GM21576 (cell line): ENCODE measurements at regions not wholly inside any gene's neighbourhood (a gene's known extent, or its start where the extent isn't known, plus 50 kb on each side); places are given as distances from the start of the nearest gene placed in this dataset.

Experiments used
- ATAC-seq: cut with Tn5 transposase; IDR thresholded peaks from one replicate; pipeline ENCODE4 v1.9.1; 2021; ENCODE audit warnings: mild to moderate bottlenecking, moderate library complexity; ENCODE audit not compliant: unreplicated experiment

- no peak for ATAC-seq
Measured at GRCh38 chr3:161794551-161794950, 297.9 kb downstream of the OTOL1 start.

GRCh38 chr3:161796312-161796711 lies 299.7 kb downstream of the OTOL1 start:
- ATAC-seq, result no peak

GRCh38 chr3:161796780-161797179 lies 300.2 kb downstream of the OTOL1 start:
- ATAC-seq, result no peak

GRCh38 chr3:161798016-161798415 lies 301.4 kb downstream of the OTOL1 start:
- no peak for ATAC-seq

GRCh38 chr3:161800985-161801559 lies 304.5 kb downstream of the OTOL1 start:
- ATAC-seq, result no peak

GRCh38 chr3:161818106-161818505 lies 321.5 kb downstream of the OTOL1 start:
- ATAC-seq, result no peak

GRCh38 chr3:161821591-161821990 lies 325.0 kb downstream of the OTOL1 start:
- ATAC-seq, result no peak

- no peak for ATAC-seq
Measured at GRCh38 chr3:161822291-161822690, 325.7 kb downstream of the OTOL1 start.

GRCh38 chr3:161823910-161824309 lies 327.3 kb downstream of the OTOL1 start:
- no peak for ATAC-seq

GRCh38 chr3:161838021-161838420 lies 341.4 kb downstream of the OTOL1 start:
- no peak for ATAC-seq

GRCh38 chr3:161848376-161848775 lies 351.8 kb downstream of the OTOL1 start:
- no peak for ATAC-seq

GRCh38 chr3:161851941-161852566 lies 355.4 kb downstream of the OTOL1 start:
- peak; percentile 89 for ATAC-seq

GRCh38 chr3:161852744-161853143 lies 356.1 kb downstream of the OTOL1 start:
- ATAC-seq, result no peak

GRCh38 chr3:161854232-161854771 lies 357.7 kb downstream of the OTOL1 start:
- ATAC-seq, result peak; percentile 65

- ATAC-seq, result no peak
Measured at GRCh38 chr3:161859057-161859456, 362.4 kb downstream of the OTOL1 start.

- ATAC-seq, result no peak
Measured at GRCh38 chr3:161859865-161860450, 363.4 kb downstream of the OTOL1 start.

GRCh38 chr3:161863775-161864174 lies 367.2 kb downstream of the OTOL1 start:
- ATAC-seq, result no peak

GRCh38 chr3:161866176-161866575 lies 369.6 kb downstream of the OTOL1 start:
- no peak for ATAC-seq

GRCh38 chr3:161875483-161875882 lies 378.9 kb downstream of the OTOL1 start:
- no peak for ATAC-seq

GRCh38 chr3:161879470-161879869 lies 382.9 kb downstream of the OTOL1 start:
- no peak for ATAC-seq

- no peak for ATAC-seq
Measured at GRCh38 chr3:161884830-161885229, 388.2 kb downstream of the OTOL1 start.

GRCh38 chr3:161890147-161890625 lies 393.6 kb downstream of the OTOL1 start:
- ATAC-seq, result no peak
